Mammary epithelial cell (primary cell): ENCODE measurements at regions not wholly inside any gene's neighbourhood (a gene's known extent, or its start where the extent isn't known, plus 50 kb on each side); places are given as distances from the start of the nearest gene placed in this dataset.

Experiments
- CTCF ChIP-seq, 2 donors: IDR thresholded peaks in 1 of 2; conservative IDR thresholded peaks in 1 of 2; 2 replicates each; pipeline ENCODE4 v1.5.1; 2011 to 2012; ENCODE audit warnings: inconsistent platforms in 2 of 2, low read length in 2 of 2, mild to moderate bottlenecking in 2 of 2, control low read depth in 1 of 2, low read depth in 1 of 2; ENCODE audit not compliant: insufficient read depth in 1 of 2; ENCODE audit errors: extremely low read depth in 1 of 2
- EZH2 ChIP-seq: IDR thresholded peaks from 2 replicates; pipeline ENCODE4 v1.6.1; 2012; ENCODE audit warnings: low read length, inconsistent platforms, borderline replicate concordance

DNA sequence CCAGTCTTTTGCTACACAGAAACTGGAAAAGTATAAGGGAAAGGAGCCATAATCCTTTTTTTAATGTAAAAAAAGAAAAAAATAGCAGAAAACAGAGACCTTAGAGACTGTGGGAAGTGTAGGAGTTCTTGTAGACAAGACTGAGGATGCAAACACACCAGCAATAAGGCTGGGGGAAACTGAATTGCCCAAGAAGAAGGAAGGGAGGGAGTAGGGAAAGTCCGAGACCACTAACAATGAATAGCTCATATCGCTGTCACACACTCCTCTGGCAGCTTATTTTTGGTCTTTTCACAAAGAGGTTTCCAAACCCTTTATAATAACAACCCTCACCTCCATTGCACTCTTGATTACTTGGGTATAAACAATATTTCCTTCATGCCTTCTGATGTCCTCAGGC is 952.0 kb downstream of the SLITRK5 start:
- no peak for TF ChIP-seq CTCF (conservative IDR thresholded peaks at IDR 0.05 in 1 of 2, IDR thresholded peaks at IDR 0.05 in 1 of 2; ENCODE audit: extremely low read depth in 1 of 2, insufficient read depth in 1 of 2, low read depth in 1 of 2, low read length in 2 of 2)
- TF ChIP-seq EZH2: no peak
